ENCODE measurements at regions not wholly inside any gene's neighbourhood (a gene's known extent, or its start where the extent isn't known, plus 50 kb on each side); places are given as distances from the start of the nearest gene placed in this dataset.
"Not testable (repeated sequence)": the region's sequence is repeated elsewhere in the genome, so short reads cannot be mapped to it uniquely, and the experiment has no call there.

GRCh38 chr2:183927406-183928325, 670.7 kb upstream of the ZNF804A start:
- no peak for FAIRE-seq

- no peak for FAIRE-seq
Observed at GRCh38 chr2:183935005-183935404, 663.3 kb upstream of the ZNF804A start.

DNA sequence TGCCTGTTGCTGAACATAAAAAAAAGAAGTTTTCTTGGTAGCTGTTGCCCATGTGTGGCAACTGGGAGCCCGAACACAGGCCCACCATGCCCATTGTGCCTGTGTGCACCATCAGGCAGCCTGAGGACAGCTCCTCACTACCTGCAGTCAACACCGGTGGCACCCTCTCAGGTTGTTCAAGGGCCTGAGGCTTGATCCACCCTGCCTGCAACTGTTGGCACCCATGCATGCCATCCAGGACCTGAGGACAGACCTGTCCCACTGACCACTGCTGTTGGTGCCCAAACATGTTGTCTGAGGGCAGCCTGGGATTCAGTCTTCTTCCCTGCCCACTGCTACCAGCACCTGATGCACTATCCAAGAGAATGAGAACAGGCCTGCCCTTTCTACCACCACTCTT, 661.1 kb upstream of the ZNF804A start:
- no peak for FAIRE-seq

DNA sequence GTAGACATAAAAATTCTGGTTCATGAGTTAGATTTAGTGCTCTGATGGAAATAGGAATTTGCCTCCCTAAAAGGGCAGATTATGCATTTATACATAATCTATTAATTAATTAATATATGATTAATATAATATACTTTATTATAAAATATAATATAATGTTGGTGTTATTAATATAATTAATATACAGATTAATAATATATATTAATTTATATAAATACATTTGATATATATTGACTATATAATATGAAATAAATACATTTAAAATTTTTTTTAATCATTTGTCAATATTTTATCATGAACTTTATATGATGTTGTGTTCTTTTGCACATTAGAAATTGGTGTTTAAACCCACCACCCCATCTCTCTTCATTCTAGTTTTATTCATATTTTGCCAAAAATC, 652.1 kb upstream of the ZNF804A start:
- FAIRE-seq = peak; percentile 58

DNA sequence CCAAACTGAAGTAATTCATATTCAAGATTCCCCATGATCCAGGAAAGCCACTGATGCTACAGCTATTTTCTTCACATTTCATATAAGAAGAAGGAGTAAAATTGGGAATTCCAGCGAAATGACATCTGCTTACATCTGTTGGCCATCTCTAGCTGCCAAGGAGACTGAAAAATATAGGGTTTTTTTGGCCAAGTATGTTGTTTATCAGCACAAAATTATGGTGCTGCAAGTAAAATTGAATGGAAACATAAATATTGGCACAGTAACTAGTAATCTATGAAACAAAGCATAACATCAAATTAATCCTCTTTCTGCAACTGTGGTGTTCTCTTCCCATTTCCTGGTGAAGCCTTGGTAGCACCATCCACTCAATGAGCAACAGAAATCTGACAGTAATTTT, 649.5 kb upstream of the ZNF804A start:
- no peak for FAIRE-seq

- no peak for FAIRE-seq
Observed at GRCh38 chr2:183950673-183951072, 647.7 kb upstream of the ZNF804A start.

DNA sequence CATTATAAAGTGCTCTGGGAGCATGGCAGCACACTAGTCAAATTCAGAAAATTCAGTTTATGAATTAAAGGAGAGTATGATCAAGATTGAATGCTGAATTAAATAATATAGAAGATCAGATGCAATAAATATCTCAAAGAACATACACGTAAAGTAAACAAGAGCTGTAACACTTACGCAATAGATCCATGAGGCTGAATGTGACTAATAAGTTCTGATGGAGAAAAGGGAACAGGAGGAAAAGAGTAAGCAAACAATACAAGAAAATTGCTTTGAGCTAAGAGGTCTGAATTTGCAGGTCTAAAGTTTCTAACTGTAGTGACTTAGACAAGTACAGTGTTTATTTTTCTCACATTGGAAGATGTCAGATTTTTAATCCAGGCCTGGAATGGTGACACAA, 646.7 kb upstream of the ZNF804A start:
- FAIRE-seq = no peak

DNA sequence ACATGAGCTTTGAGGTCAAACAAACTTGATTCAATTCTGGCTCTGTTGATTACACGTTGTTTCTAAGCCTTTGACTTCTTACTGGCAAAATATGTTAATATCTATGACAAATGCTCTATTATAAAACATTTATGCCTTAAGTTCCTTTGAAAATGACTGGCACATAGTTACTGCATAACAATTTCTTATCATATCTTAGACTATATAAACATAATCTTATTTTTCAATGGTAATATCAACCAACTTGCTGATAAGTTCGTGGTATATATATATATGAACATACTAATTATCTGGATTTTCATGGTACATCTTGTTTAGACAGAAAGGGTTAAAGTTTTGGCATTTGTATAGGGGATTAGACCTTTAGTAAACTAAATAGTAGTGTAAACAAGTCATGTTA, 645.6 kb upstream of the ZNF804A start:
- no peak for FAIRE-seq

GRCh38 chr2:183963609-183964008, 634.7 kb upstream of the ZNF804A start:
- FAIRE-seq = no peak

GRCh38 chr2:183964565-183964964, 633.8 kb upstream of the ZNF804A start:
- no peak for FAIRE-seq

DNA sequence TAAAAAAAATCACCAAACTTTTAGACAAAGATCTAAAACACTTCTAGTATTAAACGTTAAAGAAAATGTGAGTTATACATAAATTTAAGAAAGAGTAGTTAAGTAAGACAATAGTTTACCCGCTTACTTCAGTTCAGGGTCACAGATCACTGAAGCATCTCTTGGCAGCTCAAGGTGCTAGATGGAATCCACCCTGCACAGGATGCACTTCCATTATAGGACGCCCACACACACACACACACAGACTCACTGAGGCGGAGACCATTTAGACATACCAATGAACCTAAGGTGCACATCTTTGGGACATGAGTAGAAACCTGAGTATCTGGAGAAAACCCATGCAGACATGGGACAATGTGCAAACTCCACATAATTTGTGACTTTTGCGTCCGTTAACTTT, 630.6 kb upstream of the ZNF804A start:
- no peak for FAIRE-seq

GRCh38 chr2:183975676-183976075, 622.7 kb upstream of the ZNF804A start:
- not testable (repeated sequence) for FAIRE-seq

GRCh38 chr2:183984871-183985270, 613.5 kb upstream of the ZNF804A start:
- no peak for FAIRE-seq

DNA sequence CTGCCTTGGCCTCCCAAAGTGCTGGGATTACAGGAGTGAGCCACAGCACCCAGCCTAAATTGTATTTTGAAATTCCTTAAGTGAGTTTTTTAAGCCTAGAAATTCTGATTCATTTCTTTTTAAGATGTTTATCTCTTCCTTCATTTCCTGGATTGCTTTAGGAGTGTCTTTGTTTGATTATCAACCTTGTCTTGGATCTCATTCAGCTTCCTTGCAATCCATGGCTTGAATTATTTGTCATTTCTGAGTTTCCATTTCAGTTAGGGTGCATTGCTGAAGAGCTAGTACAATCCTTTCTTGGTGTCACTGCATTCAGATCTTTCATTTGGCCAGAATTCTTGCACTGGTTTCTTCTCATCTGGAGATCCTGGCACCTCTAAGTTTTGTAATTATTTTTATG, 606.4 kb upstream of the ZNF804A start:
- no peak for FAIRE-seq

DNA sequence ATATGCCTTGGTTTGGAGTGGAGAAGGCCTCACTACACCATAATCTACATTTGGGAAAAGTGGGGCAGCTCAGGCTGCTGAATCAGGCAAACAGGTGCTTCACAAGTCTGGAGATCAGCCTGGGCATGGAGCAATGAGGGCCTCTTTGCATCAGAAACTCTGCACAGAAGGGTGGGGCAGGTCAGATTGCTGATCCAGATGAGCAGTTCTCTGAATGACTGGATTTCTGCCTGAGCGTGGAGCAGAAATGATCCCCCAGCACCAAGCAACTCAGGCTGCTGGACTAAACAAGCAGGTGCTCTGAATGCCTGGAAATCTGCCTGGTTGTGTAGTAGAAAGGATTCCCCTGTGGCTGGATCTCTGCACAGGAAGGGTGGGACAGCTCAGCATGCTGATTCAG, 605.3 kb upstream of the ZNF804A start:
- FAIRE-seq = no peak

DNA sequence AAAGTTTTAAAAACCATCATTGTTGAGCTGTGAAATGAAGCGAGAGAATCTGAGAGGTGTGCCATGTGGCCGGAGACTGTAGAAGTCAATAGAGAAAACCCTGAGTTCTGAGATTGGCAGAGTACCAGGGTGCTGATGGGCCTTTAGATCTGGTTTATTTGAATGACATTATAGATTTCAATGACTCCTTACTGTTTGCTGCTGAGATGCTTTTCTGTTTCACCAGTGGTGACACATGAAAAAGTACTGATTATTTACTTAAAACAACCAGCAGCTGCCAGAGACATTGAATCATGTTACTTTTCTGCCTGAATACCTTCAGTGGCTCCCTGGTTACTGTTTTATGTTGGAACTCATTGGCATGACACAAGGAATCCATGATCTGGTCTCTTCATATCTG, 602.7 kb upstream of the ZNF804A start:
- no peak for FAIRE-seq

GRCh38 chr2:183996825-183997793, 601.2 kb upstream of the ZNF804A start:
- FAIRE-seq = no peak

DNA sequence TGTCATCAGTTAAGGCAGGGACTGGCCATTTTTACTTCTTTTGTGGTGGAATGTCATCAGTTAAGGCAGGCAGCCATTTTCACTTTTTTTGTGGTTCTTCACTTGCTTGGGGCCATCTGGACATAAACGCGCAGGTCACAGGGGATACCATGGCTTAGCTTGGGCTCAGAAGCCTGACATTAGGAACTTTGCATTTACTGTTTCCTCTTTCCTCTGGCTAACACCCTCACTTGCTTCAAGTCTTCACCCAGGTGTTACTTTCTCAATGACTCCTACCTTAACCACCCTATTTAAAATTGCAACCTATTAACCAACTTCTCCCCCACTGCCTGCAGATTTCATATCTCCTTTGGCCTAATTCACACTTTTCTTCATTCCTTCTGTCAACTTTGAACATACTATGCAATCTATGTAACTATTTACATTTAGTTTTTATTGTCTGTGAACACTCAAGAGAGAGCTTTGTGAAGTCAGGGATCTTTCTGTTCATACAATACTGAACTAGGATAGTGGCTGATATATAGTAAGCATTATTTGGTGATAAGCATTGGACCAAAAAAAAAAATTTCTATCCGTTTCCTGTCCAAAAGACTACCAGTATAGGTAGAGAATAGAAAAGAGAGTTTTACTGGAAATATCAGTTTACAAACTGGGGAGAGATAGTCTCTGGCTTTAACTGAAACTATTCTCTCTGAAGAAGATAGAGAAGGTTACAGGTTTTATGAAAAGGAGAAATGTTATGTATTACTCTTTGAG, 600.1 kb upstream of the ZNF804A start:
- FAIRE-seq = no peak

GRCh38 chr2:183998797-183999190, 599.5 kb upstream of the ZNF804A start:
- no peak for FAIRE-seq

GRCh38 chr2:184004289-184004947, 593.9 kb upstream of the ZNF804A start:
- no peak for FAIRE-seq

GRCh38 chr2:184004948-184005672, 593.2 kb upstream of the ZNF804A start:
- FAIRE-seq = no peak

- no peak for FAIRE-seq
Observed at GRCh38 chr2:184006998-184007397, 591.3 kb upstream of the ZNF804A start.
